Activated CD8-positive, alpha-beta memory T cell treated with anti-CD3 and anti-CD28 coated beads for 36 hours (primary cell): ENCODE measurements at regions not wholly inside any gene's neighbourhood (a gene's known extent, or its start where the extent isn't known, plus 50 kb on each side); places are given as distances from the start of the nearest gene placed in this dataset.
"Not testable (repeated sequence)": the region's sequence is repeated elsewhere in the genome, so short reads cannot be mapped to it uniquely, and the experiment has no call there.

ENCODE experiments used
- CTCF ChIA-PET: fragments of 350-600 bp; sonication (Branson Sonifier 250); formaldehyde crosslinking; loops from one replicate; lab custom pipeline; 2021; ENCODE audit warnings: antibody characterized with exemption; lab: Charles Lee
- POLR2A ChIA-PET: fragments of 350-600 bp; sonication (Branson Sonifier 250); formaldehyde crosslinking; loops from one replicate; lab custom pipeline; 2021; ENCODE audit warnings: antibody characterized with exemption; lab: Charles Lee

DNA sequence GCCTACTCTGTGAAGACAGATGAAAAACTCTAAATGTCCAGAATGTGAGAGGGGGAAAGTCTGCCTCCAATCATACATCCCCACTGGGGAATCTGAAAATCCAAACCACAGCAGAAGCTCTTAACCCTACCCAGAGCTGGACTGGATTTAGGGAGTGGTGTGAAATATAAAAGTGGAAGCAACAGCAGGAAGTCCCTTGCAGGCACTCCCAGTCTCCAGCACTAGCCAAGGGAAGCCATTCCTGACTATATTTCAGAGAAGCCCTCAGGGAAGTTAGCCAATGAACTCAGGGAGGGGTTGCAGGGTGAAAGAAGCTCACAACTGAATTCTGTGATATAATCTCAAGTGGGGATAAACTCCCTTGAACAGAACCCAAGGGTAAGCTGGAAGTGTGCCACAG is 51.5 kb downstream of the CRPPA start:
- ChIA-PET POLR2A (no interaction called here), CTCF (no interaction called here)

DNA sequence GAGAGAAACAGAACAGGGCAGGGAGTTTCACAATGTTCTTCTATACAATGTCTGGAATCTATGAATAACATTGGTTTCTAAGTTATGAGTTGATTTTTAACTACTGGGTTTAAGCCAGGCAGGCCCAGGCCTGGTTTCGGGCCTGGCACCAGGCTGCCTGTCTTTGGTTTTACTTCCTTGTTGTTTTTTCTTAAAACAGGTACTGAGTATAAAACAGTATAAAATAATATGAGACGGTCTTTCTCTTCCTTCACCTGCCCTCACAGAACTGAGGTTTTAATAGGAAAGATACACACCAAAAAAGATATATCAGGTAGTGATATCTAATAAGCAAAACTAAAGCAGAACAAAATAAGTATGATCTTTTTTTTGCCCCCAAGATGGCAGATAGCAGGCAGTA is 52.0 kb downstream of the CRPPA start:
- POLR2A ChIA-PET, result not testable (repeated sequence)

DNA sequence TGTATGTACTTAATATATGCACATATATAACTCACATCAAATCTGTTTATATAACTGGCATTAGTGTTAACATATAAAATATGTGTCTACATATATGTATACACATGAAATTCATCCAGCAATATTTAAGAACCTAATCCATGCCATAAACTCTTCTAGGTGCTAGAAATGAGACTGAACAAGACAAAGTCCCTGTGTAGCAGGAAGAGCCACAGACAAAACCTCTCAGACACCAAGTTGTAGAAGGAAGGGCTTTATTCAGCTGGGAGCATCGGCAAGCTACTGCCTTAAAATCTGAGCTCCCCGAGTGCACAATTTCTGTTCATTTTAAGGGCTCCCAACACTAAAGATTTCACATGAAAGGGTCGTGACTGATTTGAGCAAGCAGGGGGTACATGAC is 52.5 kb downstream of the CRPPA start:
- POLR2A ChIA-PET, result no interaction called here

More for the DNA sequence above, 52.0 kb downstream of the CRPPA start:
- CTCF ChIA-PET, result not testable (repeated sequence)

DNA sequence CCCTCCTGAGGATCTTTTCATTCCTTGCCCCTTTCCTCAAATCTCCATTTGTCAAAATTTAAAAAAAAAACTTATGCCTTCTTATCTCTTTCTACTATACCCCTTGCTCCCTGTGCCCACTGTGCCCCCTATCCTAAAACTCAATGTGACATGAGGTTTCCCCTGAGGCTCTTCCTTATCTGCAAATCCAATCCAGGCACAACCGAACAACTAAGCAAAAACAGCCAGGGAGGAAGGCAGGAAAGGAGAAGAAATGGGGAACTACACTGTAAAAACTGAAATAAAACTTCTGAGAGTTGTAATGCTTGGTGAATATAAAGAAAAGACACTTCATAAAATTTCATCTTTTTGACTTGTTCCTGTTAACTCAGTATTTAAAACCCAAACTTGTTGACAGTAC is 54.2 kb downstream of the CRPPA start:
- POLR2A ChIA-PET, result no interaction called here
- CTCF ChIA-PET, result no interaction called here

More for the DNA sequence above, 52.5 kb downstream of the CRPPA start:
- CTCF ChIA-PET, result no interaction called here

DNA sequence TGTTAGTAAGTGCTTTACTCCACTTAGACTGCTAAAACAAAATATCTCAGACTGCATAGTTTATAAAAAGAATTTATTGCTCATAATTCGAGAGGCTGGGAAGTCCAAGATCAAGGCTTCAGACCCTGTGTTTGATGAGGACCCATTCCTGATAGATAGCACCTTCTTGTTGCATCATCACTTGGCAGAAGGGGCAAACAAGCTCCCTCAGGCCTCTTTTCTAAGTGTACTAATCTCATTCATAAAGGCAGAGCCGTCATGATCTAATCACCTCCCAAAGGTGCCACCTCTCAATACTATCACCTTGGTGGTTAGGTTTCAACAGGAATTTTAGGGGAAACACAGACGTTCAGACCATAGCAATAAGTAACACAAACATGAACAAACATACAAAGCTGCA is 55.4 kb downstream of the CRPPA start:
- ChIA-PET CTCF (no interaction called here), POLR2A (no interaction called here)

DNA sequence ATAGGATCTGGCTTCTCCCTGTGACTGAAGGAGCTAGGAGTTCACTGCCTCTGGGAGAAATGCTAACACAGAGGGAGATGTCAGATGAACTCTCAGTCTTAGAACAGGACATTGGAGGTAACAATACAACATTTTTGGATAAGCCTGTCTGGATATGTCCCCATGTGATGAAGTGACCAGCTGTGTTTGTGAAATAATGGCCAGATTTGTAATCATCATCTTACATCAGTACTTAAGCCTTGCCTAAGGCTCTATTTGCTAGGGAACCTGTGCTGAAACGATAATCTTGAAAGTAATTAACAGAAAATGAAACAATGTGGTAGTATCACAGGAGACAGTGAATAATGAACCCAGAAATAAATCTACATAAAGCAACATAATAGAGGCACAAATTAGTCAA is 56.2 kb downstream of the CRPPA start:
- ChIA-PET POLR2A (no interaction called here), CTCF (no interaction called here)

DNA sequence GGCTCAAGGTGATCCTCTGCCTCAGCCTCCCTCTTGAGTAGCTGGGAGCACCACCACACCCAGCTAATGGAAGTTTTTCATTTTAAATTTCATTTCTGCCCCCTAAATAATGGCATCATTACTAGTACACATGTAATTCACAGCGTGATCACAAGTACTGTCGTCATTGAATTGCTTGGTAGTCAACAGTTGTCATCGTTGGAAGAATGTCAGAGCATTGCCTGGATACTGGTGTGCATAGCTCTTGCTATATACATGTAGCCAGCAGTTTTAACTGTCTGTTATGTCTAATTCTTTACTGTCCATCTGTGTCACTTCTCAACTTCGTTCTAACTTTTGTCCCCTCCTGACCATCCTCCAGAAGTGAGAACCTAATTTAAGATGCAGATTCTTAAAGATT is 62.1 kb downstream of the CRPPA start:
- POLR2A ChIA-PET, result no interaction called here
- CTCF ChIA-PET, result no interaction called here

DNA sequence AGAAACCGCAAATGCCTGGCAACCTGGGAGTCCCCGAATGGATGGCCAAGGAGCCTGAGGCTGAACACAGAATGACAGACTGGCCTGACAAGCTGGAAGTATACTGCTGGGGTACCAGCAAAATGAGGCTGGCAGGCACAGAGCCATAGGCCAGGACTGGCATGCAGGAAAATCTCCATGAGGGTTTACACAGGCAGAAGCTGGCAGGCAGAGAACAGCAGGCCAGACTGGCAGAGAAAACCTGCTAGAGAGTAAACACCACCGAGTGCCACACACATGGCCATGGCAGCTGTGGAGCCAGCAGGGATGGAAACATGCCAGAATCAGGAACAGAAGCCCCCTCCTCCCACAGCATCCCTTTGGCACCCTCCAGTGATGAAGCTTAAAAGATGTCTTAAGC is 63.4 kb downstream of the CRPPA start:
- ChIA-PET POLR2A (no interaction called here), CTCF (no interaction called here)

DNA sequence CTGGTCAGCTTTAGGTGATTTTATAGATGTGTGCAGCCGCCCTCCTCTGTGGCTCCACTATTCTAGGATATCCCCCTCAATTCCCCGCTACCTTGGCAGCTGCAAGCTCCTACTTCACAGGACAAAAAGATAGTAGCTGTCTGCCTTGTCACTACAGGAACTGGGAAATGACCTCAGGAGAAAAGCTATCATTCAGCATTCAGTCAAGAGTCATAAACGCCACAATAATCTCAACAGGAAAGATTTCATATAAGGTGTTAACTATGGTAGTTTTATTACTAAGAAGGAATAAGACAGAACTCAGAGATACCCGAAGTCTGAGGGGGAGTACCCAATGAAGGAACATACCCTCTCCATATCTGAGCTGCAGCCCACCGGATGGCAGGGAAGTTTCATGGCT is 63.9 kb downstream of the CRPPA start:
- ChIA-PET POLR2A (no interaction called here), CTCF (no interaction called here)

DNA sequence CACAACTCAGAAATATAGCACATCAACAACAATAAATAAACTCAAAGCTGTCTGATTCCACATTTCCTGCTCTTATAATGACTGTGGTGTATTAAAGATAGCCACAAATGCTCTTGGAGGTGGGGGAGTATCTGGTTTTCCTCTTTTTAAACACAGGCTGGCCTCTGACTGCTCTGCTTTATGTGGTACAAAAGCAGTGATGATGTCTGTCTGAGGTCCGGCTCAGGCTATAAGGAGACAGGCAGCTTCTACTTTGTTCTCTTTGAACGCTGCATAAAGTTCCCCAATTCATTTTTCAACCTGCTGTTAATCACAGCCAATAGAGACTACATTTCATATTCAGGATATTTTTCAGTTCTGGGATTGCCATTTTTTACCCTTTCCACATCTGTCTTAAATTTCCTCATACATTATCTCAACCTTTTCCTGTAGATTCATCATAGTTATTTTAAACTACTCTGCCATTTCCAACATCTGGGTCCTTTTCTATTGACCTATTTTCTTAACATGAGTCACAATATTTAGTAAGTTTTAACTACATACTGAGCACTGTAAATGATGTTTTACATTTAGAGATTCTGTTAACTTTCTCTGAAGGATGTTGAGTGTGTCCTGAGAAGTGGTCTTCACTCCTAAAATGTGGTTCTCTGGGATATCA is 64.9 kb downstream of the CRPPA start:
- ChIA-PET POLR2A (no interaction called here), CTCF (no interaction called here)

DNA sequence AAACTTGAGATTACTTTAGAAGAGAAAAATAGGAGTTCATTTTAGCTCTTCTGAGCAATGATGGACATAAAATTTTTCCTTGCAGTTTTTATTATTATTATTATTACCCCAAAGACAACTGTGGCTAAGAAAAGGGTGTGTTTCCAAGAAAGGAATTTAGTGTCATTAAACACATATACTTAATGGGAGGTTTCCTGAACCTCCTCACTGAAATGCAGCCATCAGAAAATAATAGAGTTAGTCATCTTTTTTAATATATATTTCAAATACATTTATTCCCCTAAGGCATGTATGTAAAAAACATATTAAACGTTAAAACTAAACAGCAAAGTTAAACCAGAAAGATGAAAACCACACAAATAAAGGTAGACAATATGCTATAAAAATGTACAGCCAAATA is 66.8 kb downstream of the CRPPA start:
- ChIA-PET CTCF (no interaction called here), POLR2A (no interaction called here)

DNA sequence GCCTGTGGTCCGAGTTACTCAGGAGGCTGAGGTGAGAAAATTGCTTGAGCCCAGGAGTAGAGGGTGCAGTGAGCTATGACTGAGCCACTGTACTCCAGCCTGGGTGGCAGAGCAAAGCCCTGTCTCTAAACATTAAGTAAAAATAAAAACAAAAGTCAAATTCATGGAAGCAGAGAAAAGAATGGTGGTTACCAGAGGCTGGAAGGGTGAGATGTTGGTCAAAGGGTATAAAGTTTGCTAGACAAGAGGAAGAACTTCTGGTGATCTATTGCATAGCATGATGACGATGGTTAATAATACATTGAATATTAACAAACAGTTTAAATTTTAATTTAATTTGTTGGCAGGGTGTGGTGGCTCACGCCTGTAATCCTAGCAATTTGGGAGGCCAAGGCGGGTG is 68.1 kb downstream of the CRPPA start:
- ChIA-PET POLR2A (no interaction called here), CTCF (no interaction called here)

DNA sequence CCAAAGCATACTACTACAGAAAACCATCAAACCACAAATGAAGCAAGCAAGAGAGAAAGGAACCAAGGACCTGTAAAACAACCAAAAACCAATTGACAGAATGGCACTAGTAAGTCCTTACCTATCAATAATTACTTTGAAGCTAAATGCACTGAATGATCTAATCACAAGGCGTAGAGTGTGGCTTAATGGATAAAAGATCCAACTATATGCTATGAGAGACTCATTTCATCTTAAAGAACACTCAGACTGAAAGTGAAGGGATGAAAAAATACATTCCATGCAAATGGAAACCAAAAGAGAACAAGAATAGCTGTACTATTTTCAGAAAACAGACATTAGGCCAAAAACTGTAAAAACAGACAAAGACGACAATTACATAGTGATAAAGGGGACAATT is 70.7 kb downstream of the CRPPA start:
- POLR2A ChIA-PET, result no interaction called here

DNA sequence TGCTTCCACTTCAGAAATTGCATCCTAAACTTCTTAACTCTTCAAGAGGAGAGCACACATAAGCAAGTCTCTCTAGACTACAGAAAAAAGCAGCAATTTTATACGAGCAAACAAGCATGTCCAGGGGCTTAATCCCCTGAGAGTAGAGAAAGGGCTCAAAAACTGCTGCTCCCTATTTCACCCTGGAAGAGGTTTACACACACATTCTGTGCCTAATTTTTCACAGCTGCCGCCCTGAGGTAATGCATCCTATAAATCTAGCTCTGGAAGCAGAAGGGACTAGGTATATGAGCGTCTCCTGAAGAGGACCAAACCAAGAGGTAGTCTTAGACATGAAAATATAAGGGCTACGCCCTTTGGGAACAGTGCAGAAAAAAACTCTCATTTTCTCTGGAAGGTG is 73.1 kb downstream of the CRPPA start:
- ChIA-PET POLR2A (no interaction called here), CTCF (no interaction called here)

More for the DNA sequence above, 70.7 kb downstream of the CRPPA start:
- CTCF ChIA-PET, result no interaction called here

DNA sequence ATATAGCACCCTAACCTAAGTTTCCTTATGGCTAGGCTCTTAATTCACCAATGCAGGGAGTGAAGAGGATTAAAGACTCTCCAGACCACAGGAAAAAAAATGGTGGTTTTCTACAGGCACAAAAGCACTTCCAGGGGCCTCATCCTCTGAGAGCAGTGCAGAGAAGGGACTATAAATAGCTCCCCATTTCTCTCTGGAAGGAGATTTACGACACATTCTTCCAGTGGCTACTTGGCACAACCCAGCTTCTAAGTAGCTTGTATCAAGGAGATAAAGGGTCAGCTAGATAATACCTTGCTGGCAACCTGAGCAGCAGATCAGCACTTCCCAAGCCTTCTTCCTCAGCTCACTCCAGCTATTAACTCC is 73.5 kb downstream of the CRPPA start:
- ChIA-PET POLR2A (no interaction called here), CTCF (no interaction called here)

DNA sequence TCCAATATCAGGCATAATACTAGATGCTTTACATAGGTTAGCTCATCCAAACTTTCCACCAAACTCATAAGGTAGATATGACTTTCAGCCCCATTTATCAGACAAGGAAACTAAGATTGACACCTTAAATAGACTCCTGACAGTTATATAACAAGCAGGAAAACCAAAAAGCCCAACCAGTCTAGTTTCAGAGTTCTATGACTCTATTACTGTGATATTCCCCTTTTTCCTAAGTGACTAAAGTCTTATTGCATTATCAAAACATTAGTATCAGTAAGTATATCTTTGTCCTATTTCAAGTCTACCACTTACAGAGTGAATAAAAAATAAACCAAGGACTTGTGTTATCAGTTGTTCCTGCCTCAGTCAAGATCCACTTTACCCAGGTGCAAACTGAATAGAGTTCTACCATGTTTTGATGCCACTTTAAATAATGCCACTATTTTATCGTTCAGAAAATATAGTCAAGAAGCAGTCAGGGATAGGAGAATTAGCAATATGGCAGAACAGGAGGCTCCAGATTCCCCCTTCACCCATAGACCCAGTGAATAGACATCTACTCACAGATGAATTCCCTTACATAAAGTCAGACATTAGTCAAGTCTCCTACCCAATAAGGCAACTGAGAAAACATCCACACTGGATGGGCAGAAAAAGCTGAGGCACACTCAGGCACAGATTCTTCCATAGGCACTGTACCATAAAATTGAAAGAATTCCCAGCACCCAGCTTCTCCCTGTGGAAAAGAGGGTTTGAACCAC is 74.1 kb downstream of the CRPPA start:
- ChIA-PET CTCF (no interaction called here), POLR2A (no interaction called here)

DNA sequence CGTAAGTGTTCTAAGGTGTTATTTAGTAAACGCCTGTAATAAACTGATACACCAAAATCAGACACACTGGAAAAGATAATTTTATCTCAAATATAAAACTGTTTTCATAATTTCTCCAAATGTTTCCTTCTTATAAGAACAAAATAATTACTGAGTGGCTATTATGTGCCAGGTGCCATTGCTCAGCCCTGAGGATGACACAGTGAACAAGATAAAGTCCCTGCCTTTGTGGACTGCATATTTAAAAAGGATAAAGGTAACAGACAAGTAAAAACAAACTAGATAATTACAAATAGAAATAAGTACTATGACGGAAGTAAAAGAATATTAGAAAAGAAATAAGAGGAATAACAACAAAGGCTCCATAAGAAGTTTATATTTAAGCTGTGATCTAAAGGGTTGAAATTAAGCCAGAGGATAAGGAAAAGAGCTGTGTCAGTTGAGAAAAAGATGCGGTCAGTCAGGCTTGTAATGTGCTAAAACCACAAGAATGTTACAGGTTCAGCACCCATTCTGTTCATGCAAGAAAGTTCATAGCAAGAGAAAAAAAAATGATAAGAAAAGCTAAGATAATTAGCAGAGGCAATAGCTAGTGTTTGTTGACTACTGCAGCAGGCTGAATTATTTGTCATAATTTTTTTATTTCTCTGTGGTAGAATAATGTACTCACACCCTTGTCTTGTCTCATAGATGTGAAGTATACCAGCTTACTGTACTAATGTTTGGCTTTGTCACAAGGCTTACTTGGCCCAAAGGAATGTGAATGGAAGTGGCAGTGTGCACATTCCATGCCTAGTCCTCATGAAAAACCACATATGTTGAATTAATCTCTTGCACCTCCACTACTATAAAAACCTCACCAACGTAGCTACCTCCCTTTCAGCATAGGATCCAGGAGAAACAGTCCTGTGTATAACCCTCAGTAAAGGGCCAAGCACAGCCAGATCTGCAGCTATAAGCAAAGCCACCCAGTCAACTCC is 75.1 kb downstream of the CRPPA start:
- CTCF ChIA-PET, result no interaction called here
- POLR2A ChIA-PET, result no interaction called here

DNA sequence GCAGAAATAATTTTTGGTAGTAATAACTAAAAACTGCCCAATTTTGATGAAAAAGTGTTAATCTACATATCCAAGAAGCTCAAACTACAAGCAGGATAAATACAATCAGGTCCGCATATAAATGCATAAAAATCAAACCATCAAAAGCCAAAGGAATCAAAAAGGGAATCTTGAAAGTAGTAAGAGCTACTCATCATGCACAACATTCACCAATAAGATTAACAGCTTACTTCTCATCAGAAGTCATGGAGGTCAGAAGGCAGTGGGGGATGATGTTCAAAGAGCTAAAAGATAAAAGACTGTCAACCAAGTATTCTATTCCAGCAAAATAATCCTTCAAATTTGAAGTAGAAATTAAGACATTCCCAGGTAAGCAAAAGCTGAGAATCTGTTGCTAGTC is 76.4 kb downstream of the CRPPA start:
- POLR2A ChIA-PET, result no interaction called here
- CTCF ChIA-PET, result no interaction called here

DNA sequence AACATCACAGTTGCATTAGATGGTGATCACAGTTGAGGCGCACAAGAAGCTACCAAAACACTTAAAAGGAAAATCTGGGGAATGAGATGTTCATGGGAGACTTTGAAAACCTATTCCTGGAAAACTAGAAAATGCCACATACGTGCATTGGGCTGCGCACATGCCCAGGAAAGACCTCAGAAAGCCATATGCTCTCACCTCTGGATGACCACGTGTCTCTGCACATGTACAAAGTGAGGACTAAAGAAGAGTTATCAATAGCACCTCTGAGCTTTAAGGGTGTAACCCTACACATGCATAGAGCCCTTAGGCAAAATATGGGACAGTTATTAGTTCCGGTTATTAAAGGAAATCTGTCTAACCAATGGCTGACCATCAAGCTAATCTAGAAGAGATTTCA is 77.7 kb downstream of the CRPPA start:
- CTCF ChIA-PET, result no interaction called here
- POLR2A ChIA-PET, result no interaction called here

DNA sequence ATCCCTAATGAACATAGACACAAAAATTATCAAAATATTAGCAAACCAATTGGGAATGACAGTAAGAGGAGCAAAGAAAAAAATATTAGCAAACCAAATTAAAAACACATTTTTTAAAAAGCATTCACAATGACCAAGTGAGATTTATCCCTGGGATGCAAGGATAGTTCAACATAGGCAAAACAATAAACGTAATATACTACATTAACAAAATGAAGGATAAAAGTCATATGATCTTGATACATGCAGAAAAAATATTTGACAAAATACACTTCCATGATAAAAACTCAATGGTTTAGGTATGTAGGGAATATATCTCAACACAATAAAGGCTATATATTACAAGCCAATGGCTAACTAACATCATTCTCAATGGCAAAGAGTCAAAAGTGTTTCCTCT is 83.3 kb downstream of the CRPPA start:
- POLR2A ChIA-PET, result no interaction called here
- CTCF ChIA-PET, result no interaction called here
